GM10266 (cell line): ENCODE measurements at regions not wholly inside any gene's neighbourhood (a gene's known extent, or its start where the extent isn't known, plus 50 kb on each side); places are given as distances from the start of the nearest gene placed in this dataset.

Source experiments
- DNase-seq: peaks from one replicate; pipeline ENCODE4 v3.0.0; 2012; ENCODE audit errors: extremely low spot score
- CTCF ChIP-seq: IDR thresholded peaks from 2 replicates; pipeline ENCODE4 v1.5.1; 2012; ENCODE audit warnings: mild to moderate bottlenecking, low read depth; ENCODE audit not compliant: control insufficient read depth, insufficient read depth; ENCODE audit errors: missing control alignments

- TF ChIP-seq CTCF = no peak
- DNase-seq = no peak
These were observed 288.6 kb downstream of the MYCN start for GRCh38 chr2:16228951-16229350.

- TF ChIP-seq CTCF = no peak
These were observed 288.1 kb downstream of the MYCN start for GRCh38 chr2:16228471-16228870.

GRCh38 chr2:16227811-16228462 is 287.6 kb downstream of the MYCN start:
- DNase-seq = no peak
- TF ChIP-seq CTCF = no peak

More at GRCh38 chr2:16228471-16228870, 288.1 kb downstream of the MYCN start:
- no peak for DNase-seq

- no peak for TF ChIP-seq CTCF
- no peak for DNase-seq
These were observed 286.8 kb downstream of the MYCN start for GRCh38 chr2:16226943-16227664.

GRCh38 chr2:16226381-16226780 is 286.0 kb downstream of the MYCN start:
- no peak for DNase-seq
- no peak for TF ChIP-seq CTCF

GRCh38 chr2:16225545-16225944 is 285.2 kb downstream of the MYCN start:
- TF ChIP-seq CTCF = no peak
- no peak for DNase-seq

- DNase-seq = no peak
- no peak for TF ChIP-seq CTCF
These were observed 284.7 kb downstream of the MYCN start for GRCh38 chr2:16225071-16225470.
